HCT116 (cell line): ENCODE measurements at regions not wholly inside any gene's neighbourhood (a gene's known extent, or its start where the extent isn't known, plus 50 kb on each side); places are given as distances from the start of the nearest gene placed in this dataset.
A peak's percentile ranks its signal among the peaks of the same experiment; 100 is the strongest.

Source experiments
- CTCF ChIP-seq, 3 experiments: fragments of 200-600 bp in 1 of 3; sonication (generic) in 1 of 3; IDR thresholded peaks in 2 of 3; conservative IDR thresholded peaks in 1 of 3; 2 replicates each; pipeline ENCODE4 v1.5.1; 2012 to 2017; ENCODE audit warnings: low read depth in 2 of 3, low read length in 2 of 3, antibody characterized with exemption in 1 of 3, borderline replicate concordance in 1 of 3, control low read depth in 1 of 3, mild to moderate bottlenecking in 1 of 3, mixed read lengths in 1 of 3, mixed run types in 1 of 3, moderate library complexity in 1 of 3; ENCODE audit not compliant: insufficient read depth in 1 of 3
- EZH2 ChIP-seq: fragments of 200-600 bp; sonication (generic); IDR thresholded peaks from 2 replicates; pipeline ENCODE4 v1.6.1; 2017; ENCODE audit warnings: antibody characterized with exemption, mixed run types
- EZH2phosphoT487 ChIP-seq: fragments of 200-600 bp; IDR thresholded peaks from 2 replicates; pipeline ENCODE4 v1.6.1; 2018; ENCODE audit warnings: antibody characterized with exemption, borderline replicate concordance
- FOSL1 ChIP-seq: IDR thresholded peaks from 2 replicates; pipeline ENCODE4 v1.6.1; 2012; ENCODE audit warnings: low read depth
- JUND ChIP-seq: IDR thresholded peaks from 2 replicates; pipeline ENCODE4 v1.6.1; 2012
- MAX ChIP-seq: IDR thresholded peaks from 2 replicates; pipeline ENCODE4 v1.6.1; 2012
- POLR2A ChIP-seq: IDR thresholded peaks from 2 replicates; pipeline ENCODE4 v1.7.0; 2011; ENCODE audit warnings: borderline replicate concordance; ENCODE audit not compliant: insufficient read depth, insufficient read length; ENCODE audit errors: extremely low read depth
- POLR2AphosphoS5 ChIP-seq: IDR thresholded peaks from 2 replicates; pipeline ENCODE4 v1.6.1; 2011; ENCODE audit warnings: mild to moderate bottlenecking, low read depth, low read length, moderate library complexity
- RAD21 ChIP-seq: IDR thresholded peaks from 2 replicates; pipeline ENCODE4 v1.6.1; 2012; ENCODE audit warnings: low read depth, mild to moderate bottlenecking
- REST ChIP-seq: IDR thresholded peaks from 2 replicates; pipeline ENCODE4 v1.6.1; 2012; ENCODE audit warnings: low read depth
- SRF ChIP-seq: IDR thresholded peaks from 2 replicates; pipeline ENCODE4 v1.6.1; 2012; ENCODE audit warnings: low read depth
- ZBTB33 ChIP-seq: IDR thresholded peaks from 2 replicates; pipeline ENCODE4 v1.6.1; 2011; ENCODE audit warnings: mild to moderate bottlenecking, low read length, moderate library complexity; ENCODE audit not compliant: insufficient replicate concordance; ENCODE audit errors: extremely low read depth
- ZFX ChIP-seq: fragments of 450-650 bp; IDR thresholded peaks from 2 replicates; pipeline ENCODE4 v1.6.1; 2017

GRCh38 chr6:81865712-81866111 lies 113.2 kb upstream of the TENT5A start:
- TF ChIP-seq ZBTB33 (no peak), CTCF (IDR thresholded peaks at IDR 0.05 in 2 of 3, conservative IDR thresholded peaks at IDR 0.05 in 1 of 3; ENCODE audit: borderline replicate concordance in 1 of 3, insufficient read depth in 1 of 3, low read depth in 2 of 3, low read length in 2 of 3) (no peak), MAX (no peak), EZH2phosphoT487 (no peak), FOSL1 (peak; percentile 72), REST (no peak), JUND (peak; percentile 65), RAD21 (no peak), EZH2 (no peak), SRF (no peak; the same call in 1 of the 2 replicates), POLR2A (no peak), POLR2AphosphoS5 (no peak), ZFX (no peak)
